HG02870 (cell line): ENCODE measurements at regions not wholly inside any gene's neighbourhood (a gene's known extent, or its start where the extent isn't known, plus 50 kb on each side); places are given as distances from the start of the nearest gene placed in this dataset.

ENCODE experiments used
- ATAC-seq: cut with Tn5 transposase; IDR thresholded peaks from one replicate; pipeline ENCODE4 v1.9.1; 2021; ENCODE audit warnings: mild to moderate bottlenecking, moderate library complexity; ENCODE audit not compliant: unreplicated experiment

- ATAC-seq = no peak
Observed at GRCh38 chr3:68060910-68061309, 406.5 kb upstream of the SUCLG2 start.

GRCh38 chr3:68060191-68060590, 405.8 kb upstream of the SUCLG2 start:
- no peak for ATAC-seq

- ATAC-seq = no peak
Observed at GRCh38 chr3:68059628-68060152, 405.3 kb upstream of the SUCLG2 start.

GRCh38 chr3:68057637-68058320, 403.4 kb upstream of the SUCLG2 start:
- ATAC-seq = no peak

GRCh38 chr3:68056556-68056955, 402.1 kb upstream of the SUCLG2 start:
- no peak for ATAC-seq

- no peak for ATAC-seq
Observed at GRCh38 chr3:68055215-68055614, 400.8 kb upstream of the SUCLG2 start.

- no peak for ATAC-seq
Observed at GRCh38 chr3:68049776-68050175, 395.4 kb upstream of the SUCLG2 start.

GRCh38 chr3:68045976-68046375, 391.6 kb upstream of the SUCLG2 start:
- ATAC-seq = no peak

- ATAC-seq = no peak
Observed at GRCh38 chr3:68033867-68034266, 379.5 kb upstream of the SUCLG2 start.

- ATAC-seq = no peak
Observed at GRCh38 chr3:68032209-68032608, 377.8 kb upstream of the SUCLG2 start.

- ATAC-seq = no peak
Observed at GRCh38 chr3:68025189-68025588, 370.8 kb upstream of the SUCLG2 start.

- ATAC-seq = no peak
Observed at GRCh38 chr3:68019876-68020275, 365.5 kb upstream of the SUCLG2 start.

- no peak for ATAC-seq
Observed at GRCh38 chr3:68018275-68018674, 363.9 kb upstream of the SUCLG2 start.

GRCh38 chr3:68017069-68017468, 362.7 kb upstream of the SUCLG2 start:
- no peak for ATAC-seq

GRCh38 chr3:68009900-68010299, 355.5 kb upstream of the SUCLG2 start:
- no peak for ATAC-seq

- no peak for ATAC-seq
Observed at GRCh38 chr3:68007621-68008226, 353.3 kb upstream of the SUCLG2 start.

- ATAC-seq = no peak
Observed at GRCh38 chr3:68006646-68007045, 352.2 kb upstream of the SUCLG2 start.

- ATAC-seq = no peak
Observed at GRCh38 chr3:68004091-68004490, 349.7 kb upstream of the SUCLG2 start.

GRCh38 chr3:67998281-67998680, 343.9 kb upstream of the SUCLG2 start:
- no peak for ATAC-seq

GRCh38 chr3:67995206-67995605, 340.8 kb upstream of the SUCLG2 start:
- ATAC-seq = no peak

GRCh38 chr3:67986706-67987105, 332.3 kb upstream of the SUCLG2 start:
- no peak for ATAC-seq

- no peak for ATAC-seq
Observed at GRCh38 chr3:67983166-67983565, 328.8 kb upstream of the SUCLG2 start.

GRCh38 chr3:67981077-67981476, 326.7 kb upstream of the SUCLG2 start:
- ATAC-seq = no peak
